Transverse colon (tissue), 4 donors: ENCODE measurements at regions not wholly inside any gene's neighbourhood (a gene's known extent, or its start where the extent isn't known, plus 50 kb on each side); places are given as distances from the start of the nearest gene placed in this dataset.
A peak's percentile ranks its signal among the peaks of the same experiment; 100 is the strongest.

Experiments used
- DNase-seq: peaks from one replicate; pipeline ENCODE4 v3.0.0-alpha.2; 2019
- H3K27ac ChIP-seq, 4 donors: fragments of 200-600 bp; sonication (generic); 2 replicates each; pipeline ENCODE4 v1.5.1; 2016 to 2018; ENCODE audit warnings: inconsistent platforms in 4 of 4
- H3K27me3 ChIP-seq: fragments of 200-600 bp; sonication (generic); 2 replicates; pipeline ENCODE4 v1.5.1; 2017; ENCODE audit warnings: inconsistent platforms
- H3K36me3 ChIP-seq, 4 donors: fragments of 200-600 bp; sonication (generic); 2 replicates each; pipeline ENCODE4 v1.5.1; 2017 to 2019; ENCODE audit warnings: inconsistent platforms in 4 of 4
- H3K4me1 ChIP-seq, 4 donors: fragments of 200-600 bp; sonication (generic); 2 replicates each; pipeline ENCODE4 v1.5.1; 2017 to 2020; ENCODE audit warnings: inconsistent platforms in 4 of 4
- H3K4me3 ChIP-seq, 4 donors: fragments of 200-600 bp; sonication (generic); 1 replicate in 1 of 4; 2 replicates in 3 of 4; pipeline versions ENCODE4 v1.5.1 to v1.6.1; 2017 to 2019; ENCODE audit warnings: inconsistent platforms in 4 of 4
- H3K9me3 ChIP-seq, 2 donors: fragments of 200-600 bp; sonication (generic); 2 replicates each; pipeline ENCODE4 v1.5.1; 2017 to 2019; ENCODE audit warnings: inconsistent platforms in 2 of 2
- EP300 ChIP-seq: sonication (generic); formaldehyde crosslinking; IDR thresholded peaks from one replicate; pipeline ENCODE4 v1.6.1; 2017; ENCODE audit warnings: antibody characterized with exemption, low read depth
- POLR2A ChIP-seq: fragments of 450-650 bp; IDR thresholded peaks from one replicate; pipeline ENCODE4 v1.6.1; 2016; ENCODE audit warnings: antibody characterized with exemption, mild to moderate bottlenecking, moderate library complexity
- POLR2AphosphoS5 ChIP-seq, 3 donors: sonication (generic); formaldehyde crosslinking; IDR thresholded peaks; one replicate each; pipeline ENCODE4 v1.6.1; 2016; ENCODE audit warnings: antibody characterized with exemption in 3 of 3
- WGBS, 2 donors: methylation state at CpG; one replicate each; pipeline ENCODE4 v1.1.5; 2018; ENCODE audit warnings: low coverage in 1 of 2; 5-methylcytosine and 5-hydroxymethylcytosine counted together
- in situ Hi-C, 4 donors: fragments of 200-750 bp; cut with MboI; loops; one replicate each; pipeline versions ENCODE4 v1.15.0 to v1.15.1; 2017; ENCODE audit warnings: low sequenced_read_pairs in 3 of 4, low pct_ligation_motif_present in 1 of 4, low pct_unique_long_range_greater_than_20kb in 1 of 4
- intact Hi-C: fragments of 100-400 bp; cut with DNase I; formaldehyde crosslinking; loops from one replicate; pipeline ENCODE4 v1.15.1; 2023; ENCODE audit warnings: low total_unique reads
- TF ChIP-seq, protein P1 (sequence below), 5 experiments: fragments of 200-600 bp in 3 of 5; fragments of 450-650 bp in 2 of 5; sonication (generic) in 3 of 5; IDR thresholded peaks; 1 replicate in 2 of 5; 2 replicates in 3 of 5; pipeline ENCODE4 v1.5.1; 2016 to 2017; ENCODE audit warnings: antibody characterized with exemption in 5 of 5, inconsistent platforms in 3 of 5, mild to moderate bottlenecking in 2 of 5, moderate library complexity in 1 of 5

GRCh38 chr16:31693733-31694132 is 166.0 kb downstream of the AHSP start:
- H3K27ac ChIP-seq: no peak overlapping the region
- TF ChIP-seq POLR2AphosphoS5 (IDR thresholded peaks at IDR 0.05): no peak
- TF ChIP-seq, protein P1, sequence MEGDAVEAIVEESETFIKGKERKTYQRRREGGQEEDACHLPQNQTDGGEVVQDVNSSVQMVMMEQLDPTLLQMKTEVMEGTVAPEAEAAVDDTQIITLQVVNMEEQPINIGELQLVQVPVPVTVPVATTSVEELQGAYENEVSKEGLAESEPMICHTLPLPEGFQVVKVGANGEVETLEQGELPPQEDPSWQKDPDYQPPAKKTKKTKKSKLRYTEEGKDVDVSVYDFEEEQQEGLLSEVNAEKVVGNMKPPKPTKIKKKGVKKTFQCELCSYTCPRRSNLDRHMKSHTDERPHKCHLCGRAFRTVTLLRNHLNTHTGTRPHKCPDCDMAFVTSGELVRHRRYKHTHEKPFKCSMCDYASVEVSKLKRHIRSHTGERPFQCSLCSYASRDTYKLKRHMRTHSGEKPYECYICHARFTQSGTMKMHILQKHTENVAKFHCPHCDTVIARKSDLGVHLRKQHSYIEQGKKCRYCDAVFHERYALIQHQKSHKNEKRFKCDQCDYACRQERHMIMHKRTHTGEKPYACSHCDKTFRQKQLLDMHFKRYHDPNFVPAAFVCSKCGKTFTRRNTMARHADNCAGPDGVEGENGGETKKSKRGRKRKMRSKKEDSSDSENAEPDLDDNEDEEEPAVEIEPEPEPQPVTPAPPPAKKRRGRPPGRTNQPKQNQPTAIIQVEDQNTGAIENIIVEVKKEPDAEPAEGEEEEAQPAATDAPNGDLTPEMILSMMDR (IDR thresholded peaks at IDR 0.05): no peak
- TF ChIP-seq EP300: no peak
- TF ChIP-seq POLR2A: no peak
- H3K9me3 ChIP-seq: no peaks in the 10 kb centered on the region
- H3K4me1 ChIP-seq: no peaks in the 10 kb centered on the region
- WGBS, 2 donors: 96% methylated on average over 6 of the region's 6 CpGs; no CpG with 5 or more reads in 1 of the 2 donors
- intact Hi-C loops: no loop called here
- H3K4me3 ChIP-seq: no peak overlapping the region
- in situ Hi-C loops: loop anchor here in 1 of 4 donors (10.0 kb wide), 1 partner anchor 179 kb away; no protein-coding TSS in a partner anchor
- no peaks in the 10 kb centered on the region for H3K27me3 ChIP-seq
- no peaks in the 10 kb centered on the region for H3K36me3 ChIP-seq
- DNase-seq: no peak

DNA sequence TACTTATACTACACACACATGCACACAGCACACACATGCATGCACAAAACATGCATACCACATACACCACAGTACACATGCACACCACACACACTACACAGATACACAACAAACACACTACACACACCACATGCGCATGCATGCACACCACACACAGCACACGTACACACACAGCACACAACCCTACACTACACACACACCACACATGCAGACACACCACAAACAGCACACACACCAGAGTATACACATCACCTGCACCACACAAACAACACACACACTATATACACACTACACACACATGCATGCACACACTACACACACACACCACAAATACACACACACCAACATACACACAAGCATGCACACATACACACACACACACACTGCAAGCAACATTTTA is 166.8 kb downstream of the AHSP start:
- intact Hi-C loops (no loop called here), in situ Hi-C loops (loop anchor here in 1 of 4 donors (10.0 kb wide), 1 partner anchor 180 kb away; no protein-coding TSS in a partner anchor)
- Histone ChIP-seq H3K4me3 (no peak overlapping the region), H3K27ac (no peak overlapping the region), H3K36me3 (no peaks in the 10 kb centered on the region), H3K27me3 (no peaks in the 10 kb centered on the region), H3K4me1 (no peaks in the 10 kb centered on the region), H3K9me3 (no peaks in the 10 kb centered on the region)
- 93% methylated on average over 2 of the region's 2 CpGs; no CpG with 5 or more reads in 1 of the 2 donors for WGBS, 2 donors
- DNase-seq: no peak
- TF ChIP-seq POLR2A (no peak), POLR2AphosphoS5 (IDR thresholded peaks at IDR 0.05) (no peak), EP300 (no peak)
- TF ChIP-seq, protein P1 (IDR thresholded peaks at IDR 0.05): no peak

- in situ Hi-C loops (loop anchor here in 1 of 4 donors (10.0 kb wide), 1 partner anchor 181 kb away; no protein-coding TSS in a partner anchor), intact Hi-C loops (no loop called here)
- 44% methylated on average over 4 of the region's 4 CpGs; no CpG with 5 or more reads in 1 of the 2 donors for WGBS, 2 donors
- Histone ChIP-seq H3K4me1 (peaks cover 0 to 4% (median 0%) of the 10 kb centered on the region in 4 donors), H3K4me3 (no peak overlapping the region), H3K27me3 (no peaks in the 10 kb centered on the region), H3K9me3 (no peaks in the 10 kb centered on the region), H3K27ac (no peak overlapping the region), H3K36me3 (no peaks in the 10 kb centered on the region)
- TF ChIP-seq POLR2A (no peak), EP300 (no peak), POLR2AphosphoS5 (IDR thresholded peaks at IDR 0.05) (no peak)
- TF ChIP-seq, protein P1 (IDR thresholded peaks at IDR 0.05): no peak
- no peak for DNase-seq
Measured at GRCh38 chr16:31695667-31696066, 168.0 kb downstream of the AHSP start.

- intact Hi-C loops: no loop called here
- TF ChIP-seq EP300: no peak
- TF ChIP-seq, protein P1 (IDR thresholded peaks at IDR 0.05): peak; percentile 47 to 77 (median 53)
- no peaks in the 10 kb centered on the region for H3K27me3 ChIP-seq
- H3K27ac ChIP-seq: no peak overlapping the region
- H3K4me3 ChIP-seq: no peak overlapping the region
- peaks cover 0 to 13% (median 8%) of the 10 kb centered on the region in 4 donors for H3K4me1 ChIP-seq
- no peaks in the 10 kb centered on the region for H3K36me3 ChIP-seq
- no peaks in the 10 kb centered on the region for H3K9me3 ChIP-seq
- in situ Hi-C loops: loop anchor here in 1 of 4 donors (10.0 kb wide), 1 partner anchor 182 kb away; no protein-coding TSS in a partner anchor
- DNase-seq: no peak
- WGBS, 2 donors: 28 to 45% methylated on average over 6 to 8 of the region's 8 CpGs
Measured at GRCh38 chr16:31696968-31697743, 169.5 kb downstream of the AHSP start.
